Renal cortex interstitium (tissue), 11 donors: ENCODE measurements at regions not wholly inside any gene's neighbourhood (a gene's known extent, or its start where the extent isn't known, plus 50 kb on each side); places are given as distances from the start of the nearest gene placed in this dataset.
"Not testable (repeated sequence)": the region's sequence is repeated elsewhere in the genome, so short reads cannot be mapped to it uniquely, and the experiment has no call there.

Experiments used
- DNase-seq, 11 donors: peaks; one replicate each; pipeline ENCODE4 v3.0.0-alpha.2; 2013; ENCODE audit warnings: low read depth in 9 of 11, low spot score in 4 of 11; ENCODE audit errors: extremely low read depth in 1 of 11

DNA sequence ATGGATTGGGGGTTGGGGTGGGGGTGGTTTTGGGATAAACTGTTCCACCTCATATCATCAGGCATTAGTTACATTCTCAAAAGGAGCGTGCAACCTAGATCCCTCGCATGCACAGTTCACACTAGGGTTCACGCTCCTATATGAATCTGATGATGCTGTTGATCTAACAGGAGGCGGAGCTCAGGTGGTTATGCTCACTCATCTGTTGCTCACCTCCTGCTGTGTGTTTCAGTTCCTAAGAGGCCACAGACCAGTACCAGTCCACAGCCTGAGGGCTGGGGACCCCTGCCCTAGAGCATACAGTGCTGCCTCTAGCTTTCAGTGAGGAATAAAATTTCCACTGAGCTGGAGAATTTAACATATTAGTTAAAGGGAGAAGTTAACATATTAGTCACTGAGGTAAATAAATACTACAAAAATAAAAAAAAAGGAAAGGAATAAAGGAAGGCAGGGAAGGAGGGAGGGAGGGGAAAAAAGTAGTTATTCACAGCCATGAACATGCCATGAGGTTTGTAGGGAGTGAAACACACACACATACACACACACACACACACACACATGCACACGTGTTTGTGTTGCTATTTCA lies 612.7 kb upstream of the TBX3 start:
- no peak for DNase-seq

DNA sequence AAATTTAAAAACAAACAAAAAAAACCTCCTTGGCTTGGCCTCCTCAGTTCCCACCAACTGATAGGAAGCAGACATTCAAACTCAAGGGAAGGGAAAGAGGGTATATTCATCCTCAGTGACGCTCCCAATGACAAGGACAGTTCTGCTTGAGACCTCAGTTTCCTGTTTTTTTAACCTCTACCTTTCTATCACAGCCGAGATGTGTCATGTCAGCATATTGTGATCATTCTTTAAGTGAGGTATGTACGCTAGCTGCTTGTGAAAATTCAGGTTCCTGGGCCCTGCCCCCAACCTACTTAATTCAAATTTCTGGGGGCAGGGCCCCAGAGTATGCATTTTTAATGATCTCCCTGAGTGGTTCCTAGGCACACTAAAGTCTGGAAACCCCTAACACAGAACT lies 611.9 kb upstream of the TBX3 start:
- no peak for DNase-seq

DNA sequence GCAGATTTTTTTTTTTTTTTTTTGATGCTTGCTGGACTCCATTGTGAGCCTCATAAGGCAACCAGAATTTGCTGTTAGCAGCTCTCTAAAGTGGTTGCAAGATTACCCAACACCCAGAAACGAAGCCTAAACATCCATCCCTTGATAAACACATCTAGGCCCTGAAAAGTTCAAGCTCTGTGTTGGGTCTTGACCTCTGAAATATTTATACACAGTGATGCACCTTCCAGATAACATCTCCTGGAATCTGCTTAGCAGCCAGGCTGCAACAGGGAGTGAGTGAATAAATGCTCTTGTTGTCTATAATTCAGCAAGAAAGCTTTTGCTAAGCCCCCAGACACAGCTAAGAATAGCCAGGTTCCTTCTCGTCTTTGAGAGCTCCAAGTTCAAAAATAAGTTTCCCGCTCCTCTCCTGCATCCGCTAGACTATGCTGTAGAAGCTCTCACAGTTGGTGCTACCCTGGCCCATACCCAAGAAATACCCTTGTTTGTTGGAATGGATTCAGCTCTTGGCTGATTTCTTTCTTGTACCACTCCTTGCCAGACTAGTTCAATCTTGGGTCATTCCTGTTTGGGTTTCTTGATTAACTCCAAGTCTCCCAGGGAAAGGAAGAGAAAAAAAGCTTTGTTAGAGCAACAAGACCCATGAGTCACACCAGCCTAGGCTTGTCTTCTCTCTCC lies 610.6 kb upstream of the TBX3 start:
- no peak for DNase-seq

DNA sequence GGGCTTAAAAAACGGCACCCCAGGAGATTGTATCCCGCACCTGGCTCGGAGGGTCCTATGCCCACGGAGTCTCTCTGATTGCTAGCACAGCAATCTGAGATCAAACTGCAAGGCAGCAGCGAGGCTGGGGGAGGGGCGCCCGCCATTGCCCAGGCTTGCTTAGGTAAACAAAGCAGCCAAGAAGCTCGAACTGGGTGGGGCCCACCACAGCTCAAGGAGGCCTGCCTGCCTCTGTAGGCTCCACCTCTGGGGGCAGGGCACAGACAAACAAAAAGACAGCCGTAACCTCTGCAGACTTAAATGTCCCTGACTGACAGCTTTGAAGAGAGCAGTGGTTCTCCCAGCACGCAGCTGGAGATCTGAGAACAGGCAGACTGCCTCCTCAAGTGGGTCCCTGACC lies 601.5 kb upstream of the TBX3 start:
- not testable (repeated sequence) for DNase-seq

DNA sequence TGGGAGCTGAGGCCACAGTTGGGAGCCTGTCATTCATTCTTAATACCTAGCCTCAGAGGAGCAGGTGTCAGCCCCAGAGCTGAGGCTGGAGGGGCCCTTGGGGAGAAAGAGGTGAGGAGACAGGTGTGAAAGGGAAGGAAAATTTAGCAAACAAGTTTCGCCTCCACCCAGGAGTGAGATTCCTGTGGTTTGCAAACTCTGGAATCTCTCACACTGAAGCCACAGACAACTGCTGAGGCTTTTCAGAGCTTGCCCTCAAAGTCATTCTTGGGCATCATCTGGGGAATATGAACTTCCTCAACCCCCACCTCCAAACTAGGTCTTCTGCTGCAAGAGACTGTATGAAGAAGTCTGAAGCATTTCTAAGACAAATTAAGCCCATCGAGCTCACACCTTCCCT lies 589.5 kb upstream of the TBX3 start:
- no peak for DNase-seq

DNA sequence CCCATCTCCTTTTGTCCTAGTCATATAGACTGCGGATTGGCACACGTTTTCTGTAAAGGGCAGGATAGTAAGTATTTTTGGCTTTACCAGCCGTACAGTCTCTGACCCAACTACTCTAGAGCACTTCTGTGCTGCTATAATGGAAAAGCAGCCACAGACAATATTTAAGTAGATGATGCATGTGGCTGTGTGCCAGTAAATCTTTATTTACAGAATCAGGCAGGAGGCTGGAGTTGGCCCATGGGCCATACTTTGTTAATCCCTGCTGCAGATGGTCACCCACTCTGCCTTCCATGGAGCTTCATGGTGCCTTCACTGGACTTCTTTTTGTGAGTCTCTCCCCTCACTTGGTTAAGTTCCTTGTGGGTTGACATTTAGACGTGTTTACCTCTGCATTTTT lies 584.5 kb upstream of the TBX3 start:
- DNase-seq, result no peak

DNA sequence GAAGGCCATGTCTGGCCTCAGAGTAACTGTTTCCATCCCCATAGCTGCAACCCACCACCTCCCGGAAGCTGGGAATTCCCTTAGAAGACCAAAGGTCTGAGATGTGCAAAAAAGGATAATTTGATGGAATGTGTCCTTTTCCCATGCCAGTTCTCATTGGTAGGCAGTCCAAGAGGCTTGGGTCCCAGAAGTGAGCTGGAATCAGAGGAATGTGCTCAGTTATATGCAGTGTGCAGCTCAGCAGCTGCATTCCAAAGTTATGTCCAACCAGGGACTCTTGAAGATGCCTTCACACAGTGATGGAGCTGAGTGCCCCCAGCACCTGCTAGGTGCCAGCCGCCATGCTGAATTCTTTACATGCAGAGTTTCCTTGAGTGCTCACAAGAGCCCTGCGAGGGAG lies 583.9 kb upstream of the TBX3 start:
- no peak for DNase-seq

DNA sequence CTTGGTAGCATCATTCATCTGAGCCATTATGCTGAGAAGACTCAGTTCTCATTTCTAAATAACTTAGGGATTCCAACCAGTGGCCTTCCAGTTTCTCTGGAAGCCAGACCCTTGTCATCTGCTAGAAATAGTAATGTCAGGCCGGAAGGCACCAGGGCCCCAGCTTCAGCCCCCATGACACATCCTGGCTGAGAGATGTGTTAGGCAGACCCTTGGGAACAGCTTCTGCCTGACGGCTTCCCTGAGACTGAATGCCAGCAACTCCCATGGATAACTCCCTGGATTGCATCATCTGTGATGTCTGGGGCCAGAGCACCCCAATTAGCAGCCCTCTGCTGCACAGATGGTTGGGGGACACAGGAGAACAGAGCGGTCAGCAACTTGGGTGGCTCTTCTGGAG lies 583.5 kb upstream of the TBX3 start:
- no peak for DNase-seq

DNA sequence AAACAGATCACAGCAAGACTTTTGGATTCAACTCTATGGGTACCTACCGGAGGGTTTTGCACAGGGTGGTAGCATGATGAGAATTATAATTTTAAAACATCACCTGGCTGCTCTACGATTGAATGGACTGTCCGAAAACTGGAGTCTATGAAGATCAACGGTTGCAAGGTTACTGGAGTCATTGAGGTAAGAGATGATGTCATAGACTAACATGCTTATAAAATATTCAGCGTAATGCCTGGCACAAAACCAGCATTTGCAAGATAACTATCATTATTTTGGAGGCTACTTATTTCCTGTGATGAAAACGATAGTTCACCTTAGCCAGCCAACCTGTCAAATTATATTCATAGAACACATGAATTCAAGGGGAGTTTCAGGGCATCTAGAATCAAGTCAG lies 580.6 kb upstream of the TBX3 start:
- peak in 1 of 11 donors; percentile 18 for DNase-seq

DNA sequence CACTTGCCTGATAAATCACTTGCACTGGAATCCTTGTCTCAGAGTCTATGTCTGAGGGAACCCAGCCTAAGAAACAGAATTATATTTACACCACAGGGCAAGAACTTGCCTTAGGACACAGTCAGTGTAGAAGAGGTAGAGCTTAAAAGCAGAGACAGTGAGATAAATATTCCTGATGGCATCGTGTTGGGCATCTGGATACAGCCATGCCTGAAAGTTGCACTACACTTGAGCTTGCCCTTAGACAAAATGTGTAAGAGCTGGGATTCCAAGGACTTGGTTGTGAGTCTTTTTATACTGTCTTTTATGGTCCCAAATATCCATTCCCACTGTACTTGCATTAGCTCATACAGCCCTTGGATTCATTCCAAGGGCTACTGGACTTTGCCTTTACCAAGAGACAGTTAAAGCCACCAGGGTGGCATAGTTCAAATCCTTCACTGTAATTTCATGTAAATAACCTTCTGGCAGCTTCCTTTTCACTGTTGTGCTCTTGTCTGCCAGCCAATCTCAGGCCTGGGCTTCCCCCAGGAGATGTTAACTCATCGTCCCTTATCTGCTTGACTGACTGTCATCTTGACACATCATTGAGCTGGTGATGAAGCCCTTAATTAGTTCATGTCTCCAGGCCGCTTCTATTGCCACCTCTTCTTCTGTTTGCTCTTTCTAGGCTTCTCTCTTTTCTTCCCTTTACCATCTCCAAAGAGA lies 577.9 kb upstream of the TBX3 start:
- DNase-seq, result peak in 2 of 11 donors; percentile 9 to 35

DNA sequence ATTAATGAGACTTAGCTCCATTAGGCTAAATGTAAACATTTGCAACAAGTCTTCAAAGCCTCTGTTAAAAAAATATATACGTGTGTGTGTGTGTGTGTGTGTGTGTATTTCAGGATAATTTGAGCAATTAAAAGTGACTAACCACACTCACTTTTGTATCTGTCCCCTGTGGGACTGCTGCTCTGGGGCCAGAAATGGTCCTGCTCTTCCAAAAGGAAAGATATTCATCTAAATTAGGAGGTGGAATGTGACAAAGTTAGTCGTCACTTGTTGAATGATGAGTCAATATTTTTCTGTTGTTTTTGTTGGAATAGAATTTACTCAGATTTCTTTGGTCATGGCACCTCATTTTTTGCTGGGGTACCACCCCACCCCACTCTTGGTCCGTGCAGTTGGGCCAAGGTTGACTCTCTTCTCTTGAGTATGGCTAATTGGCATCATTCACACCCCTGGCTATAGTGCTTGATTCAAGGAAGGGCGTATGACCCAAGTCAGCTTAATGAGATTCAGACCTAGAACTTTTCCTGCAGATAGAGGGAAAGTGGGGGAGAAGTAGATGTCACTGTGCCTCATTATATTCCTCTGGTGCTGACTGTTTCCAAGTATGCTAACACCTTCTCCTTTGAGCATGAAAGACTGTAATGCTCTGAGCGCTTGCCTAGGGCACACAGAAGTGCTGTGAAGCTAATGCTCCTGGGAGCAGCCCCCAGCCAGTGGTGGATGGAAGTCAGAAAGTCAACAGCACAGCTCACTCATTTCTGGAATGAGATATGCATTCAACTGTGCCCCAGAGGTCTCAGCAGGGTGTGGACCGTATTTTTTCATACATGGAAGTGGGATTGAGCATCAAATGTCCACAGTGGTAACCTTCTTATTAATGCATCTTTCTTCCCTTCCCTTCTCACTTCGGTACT lies 577.0 kb upstream of the TBX3 start:
- no peak for DNase-seq

DNA sequence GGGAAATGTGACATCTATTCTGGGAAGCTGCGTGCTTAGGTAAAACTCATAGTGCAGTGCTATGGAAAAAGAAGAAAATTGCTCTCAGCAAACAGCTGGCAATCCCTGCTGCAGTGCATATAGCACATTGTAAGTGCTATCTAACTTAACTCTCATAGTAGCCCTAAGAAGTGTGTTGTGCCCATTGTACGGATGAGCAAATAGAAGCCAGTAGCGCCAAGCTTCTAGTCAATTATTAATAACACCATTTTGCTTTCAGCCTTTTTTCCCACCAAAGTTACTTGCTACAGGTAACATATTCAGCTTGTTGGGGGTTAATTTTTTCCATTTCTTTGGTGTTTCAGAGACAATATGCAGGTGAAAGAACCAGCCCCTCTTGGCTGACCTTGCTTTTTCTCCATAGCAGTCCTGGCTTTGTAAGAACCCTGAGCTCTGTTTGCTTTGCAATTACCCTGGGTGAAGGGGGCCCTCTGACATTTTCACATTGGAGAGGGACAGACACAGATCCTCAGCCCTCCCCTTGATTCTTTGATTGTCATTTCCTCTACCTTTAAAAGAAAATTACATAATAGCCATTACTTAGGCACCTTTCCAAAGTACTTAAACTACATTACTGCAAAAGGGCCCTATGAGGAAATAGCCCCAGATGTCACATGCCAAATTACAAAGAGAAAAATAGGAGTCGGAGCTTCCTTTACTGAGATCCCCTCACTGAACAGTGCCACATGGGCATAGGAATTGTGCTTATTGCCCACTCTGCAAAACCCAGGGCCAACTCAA lies 576.2 kb upstream of the TBX3 start:
- no peak for DNase-seq

DNA sequence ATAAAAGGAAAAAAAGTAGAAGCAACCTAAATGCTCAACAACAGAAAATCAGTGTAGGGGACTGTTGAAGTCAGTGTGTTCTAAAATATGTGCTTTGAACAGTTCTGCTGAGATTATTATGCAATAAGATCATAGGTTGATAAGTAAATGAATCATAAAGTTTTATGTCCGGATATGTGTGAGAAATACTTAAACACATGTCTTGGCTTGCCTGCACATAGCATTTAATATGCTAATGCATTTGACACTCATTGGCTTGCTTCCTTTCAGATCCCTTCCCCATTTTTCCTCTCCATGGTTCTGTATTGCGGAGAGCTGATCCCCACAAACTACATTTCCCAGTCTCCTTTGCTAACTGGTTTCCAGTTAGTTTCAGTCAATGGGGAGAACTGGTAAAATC lies 573.8 kb upstream of the TBX3 start:
- no peak for DNase-seq

DNA sequence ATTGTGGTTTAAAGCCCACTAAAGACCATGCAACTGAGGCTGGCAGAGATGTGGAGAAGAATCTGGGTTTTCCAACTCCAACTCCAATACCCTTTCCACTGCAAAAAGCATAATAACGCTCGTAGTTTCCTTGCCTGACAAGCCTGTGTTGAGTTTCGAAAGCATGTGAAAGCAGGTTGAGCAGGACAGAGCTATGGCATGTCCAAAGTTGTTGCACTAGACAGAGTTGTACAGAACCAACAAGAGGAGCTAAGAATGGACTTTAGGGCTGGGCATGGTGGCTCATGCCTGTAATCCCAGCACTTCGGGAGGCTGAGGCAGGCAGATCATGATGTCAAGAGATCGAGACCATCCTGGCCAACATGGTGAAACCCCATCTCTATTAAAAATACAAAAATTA lies 572.0 kb upstream of the TBX3 start:
- DNase-seq, result no peak

DNA sequence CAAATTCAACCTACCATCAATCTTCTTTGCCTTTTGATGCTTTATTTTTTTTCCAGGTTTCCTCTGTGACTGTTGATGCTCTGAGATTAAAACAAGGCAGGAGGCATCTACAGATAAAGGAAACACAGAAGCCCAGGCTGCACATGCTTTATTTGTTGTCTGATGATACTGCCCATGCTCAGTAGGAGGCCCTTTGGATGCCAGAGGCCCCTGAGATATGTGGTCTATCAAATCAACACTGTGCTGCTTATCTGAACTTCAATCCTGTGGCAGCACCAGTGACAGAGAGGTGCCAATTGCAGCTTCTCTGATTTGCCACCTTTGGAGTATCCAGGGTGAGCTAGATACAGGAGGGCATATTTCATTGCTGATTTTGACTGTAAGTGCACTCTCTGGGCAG lies 571.3 kb upstream of the TBX3 start:
- DNase-seq, result no peak

DNA sequence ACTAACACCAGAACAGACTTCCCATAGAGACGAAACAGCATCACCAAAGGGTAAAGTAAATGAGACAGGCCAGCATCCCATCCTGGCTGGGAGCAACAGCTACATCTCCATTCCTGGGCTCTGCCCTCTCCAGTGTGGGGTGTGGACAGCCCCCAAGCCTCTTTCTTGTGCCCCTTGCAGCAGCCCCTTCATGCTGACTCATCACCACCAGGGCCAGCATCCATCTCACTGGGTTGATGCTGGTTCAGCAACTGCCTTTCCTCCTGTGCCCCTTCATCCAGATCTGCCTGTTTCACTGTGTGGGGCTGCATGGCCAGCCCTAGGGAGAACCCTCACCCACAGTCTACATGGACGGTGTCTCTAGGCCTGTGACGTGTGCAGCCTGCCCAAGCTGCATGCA lies 569.1 kb upstream of the TBX3 start:
- DNase-seq, result no peak

DNA sequence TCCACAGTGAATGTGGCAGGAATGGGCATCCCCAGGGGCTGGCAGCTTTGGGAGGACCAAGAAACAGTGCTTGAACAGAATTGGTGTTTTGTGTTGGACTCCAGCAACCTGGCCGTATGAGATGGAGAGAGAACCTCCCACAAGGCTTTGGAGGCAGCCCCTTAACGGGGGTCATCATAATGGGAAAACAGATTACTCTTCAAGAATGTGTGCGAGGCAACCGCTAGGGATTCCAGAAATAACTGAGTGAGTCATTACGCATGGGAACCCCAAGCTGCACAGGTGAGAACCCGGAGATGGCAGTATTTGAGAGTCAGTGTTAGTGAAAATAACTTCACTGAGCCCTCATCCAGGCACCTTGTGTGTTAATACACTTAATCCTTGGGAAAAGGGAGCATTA lies 567.8 kb upstream of the TBX3 start:
- no peak for DNase-seq

DNA sequence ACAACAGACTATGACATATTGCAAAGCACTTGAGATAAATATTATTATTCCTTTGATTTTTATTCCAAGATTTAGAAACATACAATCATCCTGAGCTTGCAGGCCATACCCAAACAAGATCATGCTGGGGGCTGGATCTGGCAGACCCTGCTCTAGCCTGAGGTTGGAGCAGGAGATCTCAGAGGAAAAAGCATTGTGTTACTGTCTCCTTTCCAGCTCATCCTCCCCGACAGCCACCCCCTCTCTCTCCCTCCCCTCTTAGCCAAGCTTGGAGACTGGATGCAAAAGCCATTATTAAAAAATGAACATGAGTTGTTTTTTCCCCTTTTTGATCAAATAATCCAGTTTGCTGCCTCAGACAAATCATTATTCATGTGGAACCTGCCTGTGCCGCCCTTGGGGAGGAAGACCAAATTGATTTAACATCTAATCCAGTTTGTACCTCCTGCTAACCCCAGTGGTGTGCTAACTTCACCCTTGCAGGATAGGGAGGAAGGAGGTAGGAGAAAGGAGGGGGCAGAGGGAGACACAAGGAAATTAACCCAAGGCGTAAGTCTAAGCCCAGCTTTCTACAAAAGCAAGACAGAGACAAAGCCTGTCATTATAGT lies 565.8 kb upstream of the TBX3 start:
- no peak for DNase-seq

DNA sequence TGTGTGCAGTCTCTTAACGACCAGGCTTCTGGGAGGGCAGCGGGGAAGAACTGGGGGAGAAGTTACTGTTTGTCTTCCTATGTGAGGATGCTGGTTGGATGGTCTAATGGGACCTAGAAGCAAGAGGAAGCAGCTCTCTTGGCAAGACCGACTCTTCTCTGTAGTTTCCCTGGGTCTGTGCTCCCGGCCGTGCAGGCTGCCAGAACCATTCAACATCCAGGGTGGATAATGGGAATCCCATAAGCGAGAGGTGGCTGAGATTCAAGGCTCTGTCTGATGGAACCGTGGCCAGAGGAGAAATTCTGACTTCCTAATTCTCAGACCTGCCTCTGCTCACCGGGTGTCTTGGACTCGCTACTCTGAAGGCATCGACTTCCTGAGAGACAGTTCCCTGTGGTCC lies 561.0 kb upstream of the TBX3 start:
- no peak for DNase-seq
